ENCODE measurements at regions not wholly inside any gene's neighbourhood (a gene's known extent, or its start where the extent isn't known, plus 50 kb on each side); places are given as distances from the start of the nearest gene placed in this dataset.

DNA sequence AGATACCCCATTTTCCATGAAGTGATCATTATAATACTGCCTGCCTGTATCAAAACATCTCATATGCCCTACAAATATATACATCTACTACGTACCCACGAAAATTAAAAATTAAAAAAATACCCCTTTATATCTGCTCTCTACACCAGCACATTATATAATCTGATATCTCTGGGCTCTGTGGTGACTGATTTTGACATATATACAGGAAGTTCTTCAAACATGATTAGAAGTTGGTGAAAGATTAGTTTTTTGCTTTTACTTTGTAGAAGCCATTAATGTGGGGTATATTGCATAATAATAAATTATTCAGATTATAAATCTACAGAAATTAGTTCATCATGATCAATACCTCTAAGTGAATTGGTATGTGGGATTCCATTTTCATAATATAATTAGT is 126.7 kb upstream of the MDM1 start:
- ChIA-PET POLR2A (ENCODE audit: low non-redundant PET) (no interaction called here), CTCF (no interaction called here)
- H3K27ac ChIP-seq = no peak overlapping the region
- DNase-seq (ENCODE audit: low spot score) = no peak
- no peak for TF ChIP-seq CTCF (conservative IDR thresholded peaks at IDR 0.05; ENCODE audit: low read depth)

- ChIA-PET CTCF (no interaction called here), POLR2A (ENCODE audit: low non-redundant PET) (no interaction called here)
- no peak for TF ChIP-seq CTCF (conservative IDR thresholded peaks at IDR 0.05; ENCODE audit: low read depth)
- DNase-seq (ENCODE audit: low spot score) = no peak
- no peak overlapping the region for H3K27ac ChIP-seq
Measured at GRCh38 chr12:68460236-68460635, 128.1 kb upstream of the MDM1 start.

GRCh38 chr12:68461645-68462044 is 129.5 kb upstream of the MDM1 start:
- no peak overlapping the region for H3K27ac ChIP-seq
- TF ChIP-seq CTCF (conservative IDR thresholded peaks at IDR 0.05; ENCODE audit: low read depth) = no peak
- ChIA-PET POLR2A (ENCODE audit: low non-redundant PET) (no interaction called here), CTCF (no interaction called here)
- DNase-seq (ENCODE audit: low spot score) = no peak

DNA sequence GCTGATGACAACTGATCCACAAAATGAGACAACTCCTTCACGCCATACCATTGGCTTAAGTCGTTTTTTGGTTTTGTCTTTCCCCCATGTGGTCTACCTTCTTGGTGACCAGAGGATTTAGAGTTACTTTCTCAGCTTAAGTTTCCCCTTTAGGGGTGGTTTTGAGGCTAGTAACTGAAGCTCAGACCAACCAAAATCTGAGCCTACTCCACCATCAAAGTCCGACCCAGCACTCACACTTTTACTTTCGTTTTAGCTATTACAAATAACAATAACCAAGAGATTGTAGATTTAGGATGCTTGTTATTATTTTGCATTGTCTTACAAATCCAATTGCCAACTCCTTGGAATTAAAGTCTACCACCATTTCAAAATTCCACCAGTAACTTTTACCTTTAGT is 130.6 kb upstream of the MDM1 start:
- POLR2A ChIA-PET (ENCODE audit: low non-redundant PET) = no interaction called here
- no peak overlapping the region for H3K27ac ChIP-seq
- CTCF ChIA-PET = no interaction called here
- no peak for TF ChIP-seq CTCF (conservative IDR thresholded peaks at IDR 0.05; ENCODE audit: low read depth)
- DNase-seq (ENCODE audit: low spot score) = no peak

- CTCF ChIA-PET = no interaction called here
- no peak overlapping the region for H3K27ac ChIP-seq
- no peak for TF ChIP-seq CTCF (conservative IDR thresholded peaks at IDR 0.05; ENCODE audit: low read depth)
- DNase-seq (ENCODE audit: low spot score) = no peak
- POLR2A ChIA-PET (ENCODE audit: low non-redundant PET) = no interaction called here
Measured at GRCh38 chr12:68465227-68465626, 133.1 kb upstream of the MDM1 start.

DNA sequence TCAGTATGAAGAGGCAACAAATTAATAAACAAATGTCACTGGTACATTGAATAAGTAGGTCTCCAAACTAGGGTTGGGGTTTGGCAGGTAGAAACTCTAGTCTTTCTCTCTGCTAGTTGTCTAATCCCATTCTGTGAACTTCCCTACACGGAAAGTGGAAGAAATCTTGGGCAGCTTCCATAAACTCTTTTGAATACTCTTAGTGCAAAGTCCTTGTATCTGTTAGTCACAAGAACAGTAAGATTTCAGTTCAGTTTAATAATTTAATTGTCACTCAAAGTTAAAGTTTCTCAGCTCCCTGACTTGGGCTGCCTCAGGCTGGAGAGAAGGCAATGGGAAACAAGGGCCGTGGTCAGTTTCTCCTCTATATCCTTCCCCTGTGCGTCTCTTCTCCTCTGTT is 135.4 kb upstream of the MDM1 start:
- ChIA-PET POLR2A (ENCODE audit: low non-redundant PET) (no interaction called here), CTCF (interaction anchor here (0.5 kb wide), 1 partner anchor 466 kb away, joined by 5 read pairs; no protein-coding TSS in a partner anchor)
- DNase-seq (ENCODE audit: low spot score) = no peak
- no peak overlapping the region for H3K27ac ChIP-seq
- no peak for TF ChIP-seq CTCF (conservative IDR thresholded peaks at IDR 0.05; ENCODE audit: low read depth)

DNA sequence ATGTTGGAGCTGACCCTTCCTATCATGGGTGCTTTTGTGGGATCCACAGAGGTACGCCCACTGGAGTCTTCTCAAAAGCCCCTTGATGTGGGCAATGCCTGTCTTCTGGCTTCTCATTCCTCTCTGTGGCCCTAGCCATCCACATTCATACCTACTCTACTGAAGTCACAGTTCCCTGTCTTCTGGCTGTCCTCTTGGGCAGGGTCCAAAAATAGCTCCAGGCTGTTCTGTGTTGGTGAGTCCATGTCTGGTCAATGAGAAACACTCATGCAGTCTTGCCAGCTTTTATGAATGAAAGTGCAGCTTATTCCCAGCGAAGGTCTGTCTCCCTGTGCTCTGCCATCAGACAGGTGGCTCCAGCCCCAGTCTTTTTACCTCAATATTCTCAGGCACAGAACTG is 135.9 kb upstream of the MDM1 start:
- no peak for DNase-seq (ENCODE audit: low spot score)
- ChIA-PET POLR2A (ENCODE audit: low non-redundant PET) (no interaction called here), CTCF (no interaction called here)

More for the DNA sequence above, 135.9 kb upstream of the MDM1 start:
- H3K27ac ChIP-seq = no peak overlapping the region
- no peak for TF ChIP-seq CTCF (conservative IDR thresholded peaks at IDR 0.05; ENCODE audit: low read depth)

Measured in RWPE1 (cell line).